GM23338 (cell line): ENCODE measurements at regions not wholly inside any gene's neighbourhood (a gene's known extent, or its start where the extent isn't known, plus 50 kb on each side); places are given as distances from the start of the nearest gene placed in this dataset.

ENCODE experiments used
- ATAC-seq: fragments of 200-7000 bp; cut with Tn5 transposase; 3 replicates; pipeline ENCODE4 v1.9.1; 2020
- DNase-seq: peaks from one replicate; pipeline ENCODE4 v3.0.0-alpha.2; 2015; ENCODE audit warnings: low spot score
- H2AFZ ChIP-seq: fragments of 200-600 bp; sonication (generic); 2 replicates; pipeline ENCODE4 v1.8.0; 2016; ENCODE audit warnings: antibody characterized with exemption, mild to moderate bottlenecking, moderate library complexity
- H3F3A ChIP-seq: fragments of 200-600 bp; sonication (generic); replicated peaks from 2 replicates; pipeline ENCODE4 v1.8.0; 2017; ENCODE audit warnings: antibody characterized with exemption, mixed run types, low read depth
- H3K27ac ChIP-seq: fragments of 200-600 bp; sonication (generic); 2 replicates; pipeline ENCODE4 v1.6.1; 2016; ENCODE audit warnings: low read depth
- H3K27me3 ChIP-seq: fragments of 200-600 bp; sonication (generic); 2 replicates; pipeline ENCODE4 v1.8.0; 2016; ENCODE audit warnings: mild to moderate bottlenecking, mixed run types, moderate library complexity; ENCODE audit not compliant: insufficient read depth
- H3K36me3 ChIP-seq: fragments of 200-600 bp; sonication (generic); 2 replicates; pipeline ENCODE4 v1.8.0; 2016; ENCODE audit warnings: mild to moderate bottlenecking; ENCODE audit not compliant: insufficient read depth
- H3K4me1 ChIP-seq: fragments of 200-600 bp; sonication (generic); 2 replicates; pipeline ENCODE4 v1.8.0; 2016; ENCODE audit warnings: mild to moderate bottlenecking, moderate library complexity; ENCODE audit not compliant: insufficient read depth
- H3K4me2 ChIP-seq: fragments of 200-600 bp; sonication (generic); 2 replicates; pipeline ENCODE4 v1.7.1; 2017; ENCODE audit warnings: mixed run types
- H3K4me3 ChIP-seq: fragments of 200-600 bp; sonication (generic); 2 replicates; pipeline ENCODE4 v1.6.1; 2016; ENCODE audit warnings: mixed run types
- H3K79me2 ChIP-seq: fragments of 200-600 bp; sonication (generic); replicated peaks from 2 replicates; pipeline ENCODE4 v1.8.0; 2017; ENCODE audit warnings: mild to moderate bottlenecking; ENCODE audit not compliant: insufficient read depth
- H3K9me2 ChIP-seq: fragments of 200-600 bp; sonication (generic); 2 replicates; pipeline ENCODE4 v1.8.0; 2017; ENCODE audit not compliant: insufficient read depth
- H4K20me1 ChIP-seq: fragments of 200-600 bp; sonication (generic); replicated peaks from 2 replicates; pipeline ENCODE4 v1.8.0; 2017; ENCODE audit warnings: mild to moderate bottlenecking; ENCODE audit not compliant: insufficient read depth
- H3K27ac Mint-ChIP-seq: 2 replicates; pipeline ENCODE4 v1.8.0; 2020; ENCODE audit warnings: inconsistent platforms, mild to moderate bottlenecking, moderate library complexity, mixed read lengths
- H3K27me3 Mint-ChIP-seq: 3 replicates; pipeline ENCODE4 v1.8.0; 2022; ENCODE audit warnings: low read depth, mild to moderate bottlenecking, moderate library complexity, mixed read lengths, inconsistent platforms; ENCODE audit not compliant: insufficient read depth, poor library complexity
- H3K36me3 Mint-ChIP-seq: 3 replicates; pipeline ENCODE4 v1.8.0; 2021; ENCODE audit warnings: low read depth, mild to moderate bottlenecking, inconsistent platforms, moderate library complexity, mixed read lengths
- H3K4me1 Mint-ChIP-seq: 3 replicates; pipeline ENCODE4 v1.8.0; 2020; ENCODE audit warnings: mild to moderate bottlenecking, inconsistent platforms, mixed read lengths
- H3K4me3 Mint-ChIP-seq: 3 replicates; pipeline ENCODE4 v1.8.0; 2021; ENCODE audit warnings: moderate library complexity, mild to moderate bottlenecking, inconsistent platforms, mixed read lengths
- H3K9me3 Mint-ChIP-seq: 3 replicates; pipeline ENCODE4 v1.8.0; 2020; ENCODE audit warnings: moderate library complexity, mild to moderate bottlenecking, inconsistent platforms, mixed read lengths
- CREB1 ChIP-seq: fragments of 250-450 bp; sonication (Bioruptor Pico); IDR thresholded peaks from 2 replicates; pipeline ENCODE4 v1.5.0; 2020; ENCODE audit warnings: low read depth, mild to moderate bottlenecking, moderate library complexity
- CTCF ChIP-seq, 2 experiments: fragments of 200-600 bp in 1 of 2; sonication (generic) in 1 of 2; conservative IDR thresholded peaks; 2 replicates each; pipeline versions ENCODE4 v1.5.1 to v1.6.1; 2016 to 2017; ENCODE audit warnings: antibody characterized with exemption in 2 of 2, low read depth in 2 of 2, mild to moderate bottlenecking in 2 of 2, moderate library complexity in 1 of 2
- EZH2phosphoT487 ChIP-seq: fragments of 200-600 bp; sonication (generic); IDR thresholded peaks from one replicate; pipeline ENCODE4 v1.8.1; 2018; ENCODE audit warnings: antibody characterized with exemption; ENCODE audit not compliant: unreplicated experiment
- JUNB ChIP-seq: IDR thresholded peaks from one replicate; pipeline ENCODE4 v1.6.1; 2016; ENCODE audit warnings: antibody characterized with exemption; ENCODE audit not compliant: unreplicated experiment
- NANOG ChIP-seq: IDR thresholded peaks from 2 replicates; pipeline ENCODE4 v1.6.1; 2016; ENCODE audit warnings: antibody characterized with exemption, borderline replicate concordance
- POLR2AphosphoS5 ChIP-seq: IDR thresholded peaks from 2 replicates; pipeline ENCODE4 v1.6.1; 2016; ENCODE audit warnings: antibody characterized with exemption, low read depth
- REST ChIP-seq: IDR thresholded peaks from one replicate; pipeline ENCODE4 v1.6.1; 2018; ENCODE audit warnings: antibody characterized with exemption; ENCODE audit not compliant: unreplicated experiment
- STAT1 ChIP-seq: IDR thresholded peaks from one replicate; pipeline ENCODE4 v1.6.1; 2016; ENCODE audit warnings: antibody characterized with exemption; ENCODE audit not compliant: unreplicated experiment
- ZNF114 ChIP-seq: fragments of 250-450 bp; sonication (Bioruptor Pico); IDR thresholded peaks from 2 replicates; pipeline ENCODE4 v1.5.0; 2020; ENCODE audit warnings: mild to moderate bottlenecking, moderate library complexity
- ZNF331 ChIP-seq: fragments of 250-450 bp; sonication (Bioruptor Pico); IDR thresholded peaks from 2 replicates; pipeline ENCODE4 v1.5.0; 2020; ENCODE audit warnings: low read depth, mild to moderate bottlenecking, moderate library complexity
- ZNF462 ChIP-seq: fragments of 250-450 bp; sonication (Bioruptor Pico); IDR thresholded peaks from 2 replicates; pipeline ENCODE4 v1.5.0; 2020; ENCODE audit warnings: mild to moderate bottlenecking, moderate library complexity
- TF ChIP-seq, protein P1 (sequence below): IDR thresholded peaks from 2 replicates; pipeline ENCODE4 v1.6.1; 2016; ENCODE audit warnings: antibody characterized with exemption

DNA sequence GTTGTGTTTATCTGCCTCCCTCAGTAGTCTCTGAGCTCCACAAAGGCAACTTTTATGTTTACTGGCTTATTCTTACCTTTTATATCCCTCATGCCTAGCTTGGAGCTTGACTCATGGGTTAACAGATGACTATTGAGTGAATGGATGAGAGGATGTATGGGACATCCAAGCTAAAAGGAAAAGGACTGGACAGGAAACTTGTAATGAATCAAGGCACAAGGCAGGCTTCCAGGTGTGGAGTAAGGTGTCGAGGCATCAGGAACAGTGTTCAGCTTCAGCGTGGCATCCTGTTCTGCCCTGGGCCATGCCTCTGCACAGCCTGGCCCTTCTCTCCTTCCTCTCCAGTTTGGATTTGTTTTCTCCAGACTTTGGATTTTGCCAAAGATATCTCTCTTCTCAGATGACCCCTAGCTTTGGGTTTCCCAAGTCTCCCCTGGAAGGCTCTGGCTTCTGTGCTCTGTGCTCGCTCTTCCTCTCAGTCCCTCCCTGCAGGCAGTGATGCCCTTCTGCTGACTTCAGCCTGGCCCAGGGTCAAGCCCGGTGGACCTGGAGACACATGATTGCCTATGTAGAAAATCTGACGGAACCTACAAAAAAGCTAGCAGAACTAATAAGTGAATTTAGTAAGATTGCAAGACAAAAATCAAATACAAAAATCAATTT, 367.3 kb downstream of the CXCL12 start:
- Mint-ChIP-seq H3K4me3 (no peak overlapping the region), H3K27me3 (peaks cover 3% of the 10 kb centered on the region), H3K27ac (no peak overlapping the region), H3K4me1 (no peaks in the 10 kb centered on the region), H3K9me3 (peaks cover 4% of the 10 kb centered on the region; the same call in 1 of the 3 replicates), H3K36me3 (no peaks in the 10 kb centered on the region)
- no peaks in the 10 kb centered on the region for H3K79me2 ChIP-seq
- no peak overlapping the region for H3K4me2 ChIP-seq
- H3K4me3 ChIP-seq, result no peak overlapping the region
- no peaks in the 10 kb centered on the region for H3K4me1 ChIP-seq
- H4K20me1 ChIP-seq, result no peaks in the 10 kb centered on the region
- DNase-seq (no peak), ATAC-seq (no peak)
- no peak overlapping the region for H2AFZ ChIP-seq
- no peaks in the 10 kb centered on the region for H3K27me3 ChIP-seq
- TF ChIP-seq JUNB (no peak), POLR2AphosphoS5 (no peak), CTCF (conservative IDR thresholded peaks at IDR 0.05; ENCODE audit: low read depth in 2 of 2) (no peak), STAT1 (no peak), EZH2phosphoT487 (no peak), REST (no peak), ZNF462 (CRISPR knock-in tag) (no peak), NANOG (no peak), ZNF114 (CRISPR knock-in tag) (no peak), ZNF331 (no peak), CREB1 (no peak)
- TF ChIP-seq, protein P1, sequence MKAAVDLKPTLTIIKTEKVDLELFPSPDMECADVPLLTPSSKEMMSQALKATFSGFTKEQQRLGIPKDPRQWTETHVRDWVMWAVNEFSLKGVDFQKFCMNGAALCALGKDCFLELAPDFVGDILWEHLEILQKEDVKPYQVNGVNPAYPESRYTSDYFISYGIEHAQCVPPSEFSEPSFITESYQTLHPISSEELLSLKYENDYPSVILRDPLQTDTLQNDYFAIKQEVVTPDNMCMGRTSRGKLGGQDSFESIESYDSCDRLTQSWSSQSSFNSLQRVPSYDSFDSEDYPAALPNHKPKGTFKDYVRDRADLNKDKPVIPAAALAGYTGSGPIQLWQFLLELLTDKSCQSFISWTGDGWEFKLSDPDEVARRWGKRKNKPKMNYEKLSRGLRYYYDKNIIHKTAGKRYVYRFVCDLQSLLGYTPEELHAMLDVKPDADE, result no peak
- H3K9me2 ChIP-seq, result no peaks in the 10 kb centered on the region
- H3K36me3 ChIP-seq, result no peaks in the 10 kb centered on the region
- no peaks in the 10 kb centered on the region for H3F3A ChIP-seq
- no peak overlapping the region for H3K27ac ChIP-seq
